Prostate gland (tissue), 2 donors: ENCODE measurements at regions not wholly inside any gene's neighbourhood (a gene's known extent, or its start where the extent isn't known, plus 50 kb on each side); places are given as distances from the start of the nearest gene placed in this dataset.

Source experiments
- CTCF ChIP-seq, 4 experiments: fragments of 200-600 bp in 2 of 4; fragments of 450-650 bp in 2 of 4; sonication (generic) in 2 of 4; IDR thresholded peaks; 1 replicate in 3 of 4; 2 replicates in 1 of 4; pipeline ENCODE4 v1.5.1; 2016 to 2019; ENCODE audit warnings: antibody characterized with exemption in 4 of 4, mild to moderate bottlenecking in 2 of 4, moderate library complexity in 2 of 4
- POLR2AphosphoS5 ChIP-seq: sonication (generic); formaldehyde crosslinking; IDR thresholded peaks from one replicate; pipeline ENCODE4 v1.6.1; 2017; ENCODE audit warnings: antibody characterized with exemption

GRCh38 chr4:160894128-160894527, 1269.7 kb downstream of the FSTL5 start:
- TF ChIP-seq CTCF (IDR thresholded peaks at IDR 0.05) (no peak), POLR2AphosphoS5 (no peak)
